Karpas-422 (cell line): ENCODE measurements at regions not wholly inside any gene's neighbourhood (a gene's known extent, or its start where the extent isn't known, plus 50 kb on each side); places are given as distances from the start of the nearest gene placed in this dataset.

Source experiments
- DNase-seq: peaks from one replicate; pipeline ENCODE4 v3.0.0-alpha.2; 2015
- H2AFZ ChIP-seq: fragments of 200-600 bp; sonication (generic); 2 replicates; pipeline ENCODE4 v1.6.1; 2014; ENCODE audit warnings: antibody characterized with exemption, low read length, mixed read lengths
- H3K27ac ChIP-seq: fragments of 200-600 bp; sonication (generic); 2 replicates; pipeline ENCODE4 v1.5.1; 2014; ENCODE audit warnings: mild to moderate bottlenecking, low read length, moderate library complexity
- H3K27me3 ChIP-seq: fragments of 200-600 bp; sonication (generic); 2 replicates; pipeline ENCODE4 v1.6.1; 2014; ENCODE audit warnings: low read length, mixed read lengths
- H3K36me3 ChIP-seq: fragments of 200-600 bp; sonication (generic); 2 replicates; pipeline ENCODE4 v1.6.1; 2014; ENCODE audit warnings: low read length, mixed read lengths; ENCODE audit not compliant: insufficient read depth
- H3K4me1 ChIP-seq: fragments of 200-600 bp; sonication (generic); 2 replicates; pipeline ENCODE4 v1.6.1; 2014; ENCODE audit warnings: mild to moderate bottlenecking, low read length, mixed read lengths
- H3K4me2 ChIP-seq: fragments of 200-600 bp; sonication (generic); 2 replicates; pipeline ENCODE4 v1.6.1; 2014; ENCODE audit warnings: low read length, low read depth, mild to moderate bottlenecking; ENCODE audit not compliant: poor library complexity, severe bottlenecking
- H3K4me3 ChIP-seq: fragments of 200-600 bp; sonication (generic); 2 replicates; pipeline ENCODE4 v1.5.1; 2014; ENCODE audit warnings: mild to moderate bottlenecking, antibody characterized with exemption, low read length, mixed read lengths
- H3K79me2 ChIP-seq: fragments of 200-600 bp; sonication (generic); 2 replicates; pipeline ENCODE4 v1.6.1; 2014; ENCODE audit warnings: mild to moderate bottlenecking, low read length, mixed read lengths
- H3K9ac ChIP-seq: fragments of 200-600 bp; sonication (generic); 2 replicates; pipeline ENCODE4 v1.6.0; 2014; ENCODE audit warnings: low read length
- H3K9me2 ChIP-seq: fragments of 200-600 bp; sonication (generic), shearing (Covaris generic); replicated peaks from 2 replicates; pipeline ENCODE4 v1.6.0; 2014; ENCODE audit warnings: mild to moderate bottlenecking, low read length, moderate library complexity; ENCODE audit not compliant: insufficient read depth
- H3K9me3 ChIP-seq: fragments of 300-700, 200-600 bp; sonication (generic); 2 replicates; pipeline ENCODE4 v1.6.1; 2014; ENCODE audit warnings: low read length, mixed read lengths
- H4K20me1 ChIP-seq: fragments of 200-600 bp; sonication (generic); 2 replicates; pipeline ENCODE4 v1.6.1; 2014; ENCODE audit warnings: mild to moderate bottlenecking, antibody characterized with exemption, low read length, low read depth; ENCODE audit not compliant: insufficient read depth

GRCh38 chr1:38179483-38179882, 132.9 kb upstream of the POU3F1 start:
- H3K27me3 ChIP-seq = no peaks in the 10 kb centered on the region
- no peaks in the 10 kb centered on the region for H4K20me1 ChIP-seq
- no peak for DNase-seq
- H3K9ac ChIP-seq = no peak overlapping the region
- no peaks in the 10 kb centered on the region for H3K9me2 ChIP-seq
- H3K4me3 ChIP-seq = no peak overlapping the region
- H3K27ac ChIP-seq = no peak overlapping the region
- no peaks in the 10 kb centered on the region for H3K9me3 ChIP-seq
- no peaks in the 10 kb centered on the region for H3K79me2 ChIP-seq
- H3K4me2 ChIP-seq = no peak overlapping the region
- H3K36me3 ChIP-seq = no peaks in the 10 kb centered on the region
- no peaks in the 10 kb centered on the region for H3K4me1 ChIP-seq
- no peak overlapping the region for H2AFZ ChIP-seq

- DNase-seq = no peak
- H3K27ac ChIP-seq = no peak overlapping the region
- no peaks in the 10 kb centered on the region for H3K79me2 ChIP-seq
- H4K20me1 ChIP-seq = no peaks in the 10 kb centered on the region
- H3K4me2 ChIP-seq = no peak overlapping the region
- H3K9me3 ChIP-seq = no peaks in the 10 kb centered on the region
- no peaks in the 10 kb centered on the region; the same call in 1 of the 2 replicates for H3K4me1 ChIP-seq
- H3K4me3 ChIP-seq = no peak overlapping the region
- H3K9ac ChIP-seq = no peak overlapping the region
- no peaks in the 10 kb centered on the region for H3K9me2 ChIP-seq
- H3K36me3 ChIP-seq = no peaks in the 10 kb centered on the region
- H2AFZ ChIP-seq = no peak overlapping the region
- no peaks in the 10 kb centered on the region for H3K27me3 ChIP-seq
Measured at GRCh38 chr1:38178216-38178615, 131.6 kb upstream of the POU3F1 start.

GRCh38 chr1:38175121-38175520, 128.5 kb upstream of the POU3F1 start:
- no peak overlapping the region for H3K9ac ChIP-seq

GRCh38 chr1:38173848-38174247, 127.3 kb upstream of the POU3F1 start:
- no peaks in the 10 kb centered on the region; the same call in 1 of the 2 replicates for H3K4me1 ChIP-seq
- H3K27me3 ChIP-seq = no peaks in the 10 kb centered on the region
- H3K27ac ChIP-seq = no peak overlapping the region
- no peak overlapping the region for H3K9ac ChIP-seq
- no peaks in the 10 kb centered on the region for H3K36me3 ChIP-seq
- H2AFZ ChIP-seq = no peak overlapping the region
- no peak overlapping the region for H3K4me2 ChIP-seq
- no peaks in the 10 kb centered on the region for H3K9me3 ChIP-seq
- no peaks in the 10 kb centered on the region for H3K9me2 ChIP-seq
- DNase-seq = no peak
- H3K4me3 ChIP-seq = no peak overlapping the region
- H4K20me1 ChIP-seq = no peaks in the 10 kb centered on the region
- H3K79me2 ChIP-seq = no peaks in the 10 kb centered on the region

More at GRCh38 chr1:38175121-38175520, 128.5 kb upstream of the POU3F1 start:
- Histone ChIP-seq H3K9me2 (no peaks in the 10 kb centered on the region), H3K4me1 (no peaks in the 10 kb centered on the region; the same call in 1 of the 2 replicates), H3K36me3 (no peaks in the 10 kb centered on the region), H3K27ac (no peak overlapping the region), H3K4me2 (no peak overlapping the region), H3K27me3 (no peaks in the 10 kb centered on the region), H4K20me1 (no peaks in the 10 kb centered on the region), H3K9me3 (no peaks in the 10 kb centered on the region), H3K4me3 (no peak overlapping the region), H3K79me2 (no peaks in the 10 kb centered on the region), H2AFZ (no peak overlapping the region)
- no peak for DNase-seq

GRCh38 chr1:38173157-38173831, 126.7 kb upstream of the POU3F1 start:
- H3K9me2 ChIP-seq = no peaks in the 10 kb centered on the region
- no peak overlapping the region for H3K9ac ChIP-seq
- H3K36me3 ChIP-seq = no peaks in the 10 kb centered on the region
- no peaks in the 10 kb centered on the region for H3K27me3 ChIP-seq
- H4K20me1 ChIP-seq = no peaks in the 10 kb centered on the region
- DNase-seq = no peak
- H3K4me2 ChIP-seq = no peak overlapping the region
- H3K79me2 ChIP-seq = no peaks in the 10 kb centered on the region
- H2AFZ ChIP-seq = no peak overlapping the region
- no peaks in the 10 kb centered on the region for H3K9me3 ChIP-seq
- no peak overlapping the region for H3K27ac ChIP-seq
- no peaks in the 10 kb centered on the region; the same call in 1 of the 2 replicates for H3K4me1 ChIP-seq
- H3K4me3 ChIP-seq = no peak overlapping the region

- no peaks in the 10 kb centered on the region for H4K20me1 ChIP-seq
- no peaks in the 10 kb centered on the region for H3K9me2 ChIP-seq
- H3K9ac ChIP-seq = no peak overlapping the region
- H3K27ac ChIP-seq = no peak overlapping the region
- no peak for DNase-seq
- no peaks in the 10 kb centered on the region for H3K27me3 ChIP-seq
- no peaks in the 10 kb centered on the region for H3K9me3 ChIP-seq
- no peaks in the 10 kb centered on the region; the same call in 1 of the 2 replicates for H3K4me1 ChIP-seq
- H3K79me2 ChIP-seq = no peaks in the 10 kb centered on the region
- no peak overlapping the region for H2AFZ ChIP-seq
- H3K4me2 ChIP-seq = no peak overlapping the region
- no peaks in the 10 kb centered on the region for H3K36me3 ChIP-seq
- H3K4me3 ChIP-seq = no peak overlapping the region
Measured at GRCh38 chr1:38169121-38169520, 122.5 kb upstream of the POU3F1 start.

- no peaks in the 10 kb centered on the region for H3K9me2 ChIP-seq
- no peaks in the 10 kb centered on the region for H3K9me3 ChIP-seq
Measured at GRCh38 chr1:38168365-38168764, 121.8 kb upstream of the POU3F1 start.

GRCh38 chr1:38166461-38166860, 119.9 kb upstream of the POU3F1 start:
- no peak overlapping the region for H2AFZ ChIP-seq
- H3K27me3 ChIP-seq = no peaks in the 10 kb centered on the region
- H3K9me2 ChIP-seq = no peaks in the 10 kb centered on the region
- H3K79me2 ChIP-seq = no peaks in the 10 kb centered on the region
- no peaks in the 10 kb centered on the region for H3K36me3 ChIP-seq
- no peaks in the 10 kb centered on the region for H3K9me3 ChIP-seq
- H3K27ac ChIP-seq = no peak overlapping the region
- H3K4me2 ChIP-seq = no peak overlapping the region
- H3K4me1 ChIP-seq = no peaks in the 10 kb centered on the region
- no peak overlapping the region for H3K4me3 ChIP-seq
- H4K20me1 ChIP-seq = no peaks in the 10 kb centered on the region
- H3K9ac ChIP-seq = no peak overlapping the region
- no peak for DNase-seq

More at GRCh38 chr1:38168365-38168764, 121.8 kb upstream of the POU3F1 start:
- H3K36me3 ChIP-seq = no peaks in the 10 kb centered on the region
- no peaks in the 10 kb centered on the region; the same call in 1 of the 2 replicates for H3K4me1 ChIP-seq
- H3K27ac ChIP-seq = no peak overlapping the region
- H3K79me2 ChIP-seq = no peaks in the 10 kb centered on the region
- H4K20me1 ChIP-seq = no peaks in the 10 kb centered on the region
- DNase-seq = no peak
- no peak overlapping the region for H3K4me3 ChIP-seq
- H2AFZ ChIP-seq = no peak overlapping the region
- no peak overlapping the region for H3K4me2 ChIP-seq
- no peak overlapping the region for H3K9ac ChIP-seq
- H3K27me3 ChIP-seq = no peaks in the 10 kb centered on the region
